SHP77 treated with DMSO at 0.1 percent for 48 hours (cell line): ENCODE measurements at regions not wholly inside any gene's neighbourhood (a gene's known extent, or its start where the extent isn't known, plus 50 kb on each side); places are given as distances from the start of the nearest gene placed in this dataset.

Experiments
- DNase-seq: peaks from one replicate; lab custom pipeline; 2025; lab: John Stamatoyannopoulos, UW

GRCh38 chr15:96023081-96023480 lies 307.4 kb upstream of the NR2F2 start:
- no peak for DNase-seq

GRCh38 chr15:96027501-96027900 lies 303.0 kb upstream of the NR2F2 start:
- DNase-seq: no peak

GRCh38 chr15:96028620-96029019 lies 301.9 kb upstream of the NR2F2 start:
- DNase-seq: no peak

- DNase-seq: no peak
These were observed 301.3 kb upstream of the NR2F2 start for GRCh38 chr15:96029172-96029571.

GRCh38 chr15:96031426-96032110 lies 298.9 kb upstream of the NR2F2 start:
- DNase-seq: no peak

- DNase-seq: no peak
These were observed 295.4 kb upstream of the NR2F2 start for GRCh38 chr15:96035091-96035490.

GRCh38 chr15:96035635-96036034 lies 294.9 kb upstream of the NR2F2 start:
- DNase-seq: no peak

GRCh38 chr15:96037584-96037983 lies 292.9 kb upstream of the NR2F2 start:
- no peak for DNase-seq

GRCh38 chr15:96038131-96038530 lies 292.4 kb upstream of the NR2F2 start:
- no peak for DNase-seq

GRCh38 chr15:96038650-96039049 lies 291.9 kb upstream of the NR2F2 start:
- DNase-seq: no peak

GRCh38 chr15:96041982-96042733 lies 288.3 kb upstream of the NR2F2 start:
- no peak for DNase-seq

GRCh38 chr15:96042734-96043224 lies 287.7 kb upstream of the NR2F2 start:
- no peak for DNase-seq

GRCh38 chr15:96043591-96044171 lies 286.8 kb upstream of the NR2F2 start:
- no peak for DNase-seq

GRCh38 chr15:96046620-96047240 lies 283.8 kb upstream of the NR2F2 start:
- DNase-seq: no peak

GRCh38 chr15:96047255-96047931 lies 283.1 kb upstream of the NR2F2 start:
- no peak for DNase-seq

- no peak for DNase-seq
These were observed 281.2 kb upstream of the NR2F2 start for GRCh38 chr15:96049323-96049722.

- no peak for DNase-seq
These were observed 280.7 kb upstream of the NR2F2 start for GRCh38 chr15:96049766-96050165.

- no peak for DNase-seq
These were observed 278.9 kb upstream of the NR2F2 start for GRCh38 chr15:96051598-96051997.

- DNase-seq: no peak
These were observed 278.3 kb upstream of the NR2F2 start for GRCh38 chr15:96052154-96052553.

GRCh38 chr15:96052572-96053030 lies 277.9 kb upstream of the NR2F2 start:
- no peak for DNase-seq

- peak; percentile 70 for DNase-seq
These were observed 277.3 kb upstream of the NR2F2 start for GRCh38 chr15:96053031-96053780.
